HEK293 (cell line): ENCODE measurements at regions not wholly inside any gene's neighbourhood (a gene's known extent, or its start where the extent isn't known, plus 50 kb on each side); places are given as distances from the start of the nearest gene placed in this dataset.

Experiments used
- CTCF ChIA-PET: fragments of 350-600 bp; formaldehyde crosslinking; extraction: SDS; loops from one replicate; lab custom pipeline; 2021; ENCODE audit warnings: antibody characterized with exemption; lab: Yijun Ruan, JAX
- POLR2A ChIA-PET: fragments of 300-600 bp; formaldehyde crosslinking; extraction: SDS; loops from one replicate; lab custom pipeline; 2020; ENCODE audit warnings: antibody characterized with exemption, inconsistent platforms; lab: Yijun Ruan, JAX
- H3K27ac ChIP-seq: fragments of 200-500 bp; sonication (Bioruptor generic); 2 replicates; pipeline ENCODE4 v1.5.1; 2014; ENCODE audit warnings: low read depth, low read length, control low read depth, inconsistent platforms; ENCODE audit errors: extremely low read depth
- H3K36me3 ChIP-seq, 2 experiments: fragments of 200-500 bp in 1 of 2; sonication (Bioruptor generic) in 1 of 2; 1 replicate in 1 of 2; 2 replicates in 1 of 2; pipeline ENCODE4 v1.5.1; 2014 to 2017; ENCODE audit warnings: inconsistent platforms in 2 of 2, low read length in 2 of 2; ENCODE audit not compliant: control insufficient read depth in 2 of 2, insufficient read depth in 1 of 2
- H3K4me1 ChIP-seq: fragments of 200-500 bp; sonication (Bioruptor generic); 2 replicates; pipeline ENCODE4 v1.5.1; 2014; ENCODE audit warnings: mild to moderate bottlenecking, low read length, inconsistent platforms; ENCODE audit not compliant: control insufficient read depth, insufficient read depth
- H3K4me3 ChIP-seq: 2 replicates; pipeline ENCODE4 v1.5.1; 2011; ENCODE audit warnings: low read depth, mild to moderate bottlenecking, control low read depth, low read length, moderate library complexity
- H3K9me3 ChIP-seq: fragments of 200-500 bp; sonication (Bioruptor generic); 2 replicates; pipeline ENCODE4 v1.5.1; 2014; ENCODE audit warnings: low read depth, low read length, inconsistent platforms; ENCODE audit not compliant: control insufficient read depth, insufficient read depth
- HOXD13 ChIP-seq: sonication (generic); formaldehyde crosslinking; IDR thresholded peaks from 2 replicates; pipeline ENCODE4 v1.8.0; 2022; ENCODE audit warnings: missing genetic modification reagents, borderline replicate concordance
- KLF1 ChIP-seq: fragments of 450-650 bp; formaldehyde crosslinking; IDR thresholded peaks from 2 replicates; pipeline ENCODE4 v1.5.1; 2016; ENCODE audit warnings: missing biosample characterization, missing genetic modification characterization
- KLF16 ChIP-seq: fragments of 450-650 bp; formaldehyde crosslinking; IDR thresholded peaks from 2 replicates; pipeline ENCODE4 v1.5.1; 2017; ENCODE audit warnings: missing biosample characterization, missing genetic modification characterization
- SCRT2 ChIP-seq: fragments of 450-650 bp; formaldehyde crosslinking; IDR thresholded peaks from 2 replicates; pipeline ENCODE4 v1.5.1; 2016; ENCODE audit warnings: missing biosample characterization, missing genetic modification characterization
- SP2 ChIP-seq: fragments of 450-650 bp; formaldehyde crosslinking; IDR thresholded peaks from 2 replicates; pipeline ENCODE4 v1.5.1; 2016; ENCODE audit warnings: missing biosample characterization, missing genetic modification characterization
- TCF7L2 ChIP-seq: IDR thresholded peaks from 2 replicates; pipeline ENCODE4 v1.6.1; 2011; ENCODE audit warnings: low read depth, mild to moderate bottlenecking, inconsistent platforms, low read length, moderate library complexity, borderline replicate concordance
- ZBTB21 ChIP-seq: fragments of 450-650 bp; formaldehyde crosslinking; IDR thresholded peaks from 2 replicates; pipeline ENCODE4 v1.5.1; 2017; ENCODE audit warnings: missing biosample characterization, missing genetic modification characterization
- ZNF133 ChIP-seq: fragments of 450-650 bp; formaldehyde crosslinking; IDR thresholded peaks from 2 replicates; pipeline ENCODE4 v1.5.1; 2016; ENCODE audit warnings: missing biosample characterization, missing genetic modification characterization
- ZNF23 ChIP-seq: fragments of 450-650 bp; formaldehyde crosslinking; IDR thresholded peaks from 2 replicates; pipeline ENCODE4 v1.5.1; 2016; ENCODE audit warnings: missing biosample characterization, missing genetic modification characterization, borderline replicate concordance
- ZNF404 ChIP-seq: fragments of 450-650 bp; formaldehyde crosslinking; IDR thresholded peaks from 2 replicates; pipeline ENCODE4 v1.5.1; 2017; ENCODE audit warnings: missing biosample characterization, missing genetic modification characterization
- ZNF426 ChIP-seq: fragments of 450-650 bp; formaldehyde crosslinking; IDR thresholded peaks from 2 replicates; pipeline ENCODE4 v1.5.1; 2017; ENCODE audit warnings: missing biosample characterization, missing genetic modification characterization, mild to moderate bottlenecking, inconsistent platforms, moderate library complexity
- ZNF433 ChIP-seq: fragments of 450-650 bp; formaldehyde crosslinking; IDR thresholded peaks from 2 replicates; pipeline ENCODE4 v1.5.1; 2016; ENCODE audit warnings: missing biosample characterization, missing genetic modification characterization, low read depth
- ZNF514 ChIP-seq: fragments of 450-650 bp; formaldehyde crosslinking; IDR thresholded peaks from 2 replicates; pipeline ENCODE4 v1.5.1; 2016; ENCODE audit warnings: missing biosample characterization, missing genetic modification characterization
- ZNF747 ChIP-seq: fragments of 450-650 bp; formaldehyde crosslinking; IDR thresholded peaks from 2 replicates; pipeline ENCODE4 v1.5.1; 2016; ENCODE audit warnings: missing biosample characterization, missing genetic modification characterization
- TF ChIP-seq, protein P1 (sequence below): fragments of 450-650 bp; formaldehyde crosslinking; IDR thresholded peaks from 2 replicates; pipeline ENCODE4 v1.5.1; 2016; ENCODE audit warnings: missing biosample characterization, missing genetic modification characterization
- TF ChIP-seq, protein P2 (sequence below): fragments of 450-650 bp; formaldehyde crosslinking; IDR thresholded peaks from 2 replicates; pipeline ENCODE4 v1.5.1; 2016; ENCODE audit warnings: missing biosample characterization, missing genetic modification characterization
- TF ChIP-seq, protein P3 (sequence below): fragments of 450-650 bp; IDR thresholded peaks from 2 replicates; pipeline ENCODE4 v1.5.1; 2018; ENCODE audit warnings: missing biosample characterization, mild to moderate bottlenecking, missing genetic modification characterization
- TF ChIP-seq, protein P4 (sequence below): fragments of 450-650 bp; formaldehyde crosslinking; IDR thresholded peaks from 2 replicates; pipeline ENCODE4 v1.5.1; 2017; ENCODE audit warnings: missing biosample characterization, missing genetic modification characterization

DNA sequence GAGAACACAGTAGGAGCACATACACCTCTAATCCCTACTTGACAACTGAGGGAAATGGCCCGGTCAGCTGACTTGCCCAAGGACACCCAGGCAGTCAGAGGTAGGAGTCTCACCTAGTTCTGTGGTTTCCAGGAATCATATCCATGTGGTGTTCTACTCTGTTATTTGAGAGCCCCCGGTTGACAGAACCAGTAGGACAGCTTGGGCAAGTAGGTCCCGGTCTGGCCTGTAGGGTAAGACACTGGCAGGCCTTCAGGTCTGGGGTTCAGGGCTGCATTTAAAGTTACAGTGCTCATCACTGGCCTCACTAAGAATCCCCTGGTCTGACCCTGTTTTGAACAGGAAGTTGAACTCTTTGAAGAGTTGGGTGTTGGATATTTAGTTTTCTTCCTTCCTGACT, 476.1 kb downstream of the SHQ1 start:
- Histone ChIP-seq H3K27ac (no peak overlapping the region), H3K36me3 (peaks cover 0 to 6% of the 10 kb centered on the region in 2 experiments; a peak in 1 of 3 replicates), H3K9me3 (no peaks in the 10 kb centered on the region), H3K4me1 (peaks cover 3% of the 10 kb centered on the region; the same call in 1 of the 2 replicates), H3K4me3 (no peak overlapping the region)
- POLR2A ChIA-PET, result no interaction called here
- TF ChIP-seq ZNF433 (tag by site-specific recombination) (no peak), ZBTB21 (tag by site-specific recombination) (no peak), SCRT2 (tag by site-specific recombination) (no peak), ZNF514 (tag by site-specific recombination) (no peak), ZNF133 (no peak), KLF16 (no peak), ZNF404 (tag by site-specific recombination) (no peak), KLF1 (tag by site-specific recombination) (no peak), HOXD13 (CRISPR knock-in tag) (no peak), ZNF747 (tag by site-specific recombination) (no peak), ZNF426 (no peak)
- TF ChIP-seq, protein P1, sequence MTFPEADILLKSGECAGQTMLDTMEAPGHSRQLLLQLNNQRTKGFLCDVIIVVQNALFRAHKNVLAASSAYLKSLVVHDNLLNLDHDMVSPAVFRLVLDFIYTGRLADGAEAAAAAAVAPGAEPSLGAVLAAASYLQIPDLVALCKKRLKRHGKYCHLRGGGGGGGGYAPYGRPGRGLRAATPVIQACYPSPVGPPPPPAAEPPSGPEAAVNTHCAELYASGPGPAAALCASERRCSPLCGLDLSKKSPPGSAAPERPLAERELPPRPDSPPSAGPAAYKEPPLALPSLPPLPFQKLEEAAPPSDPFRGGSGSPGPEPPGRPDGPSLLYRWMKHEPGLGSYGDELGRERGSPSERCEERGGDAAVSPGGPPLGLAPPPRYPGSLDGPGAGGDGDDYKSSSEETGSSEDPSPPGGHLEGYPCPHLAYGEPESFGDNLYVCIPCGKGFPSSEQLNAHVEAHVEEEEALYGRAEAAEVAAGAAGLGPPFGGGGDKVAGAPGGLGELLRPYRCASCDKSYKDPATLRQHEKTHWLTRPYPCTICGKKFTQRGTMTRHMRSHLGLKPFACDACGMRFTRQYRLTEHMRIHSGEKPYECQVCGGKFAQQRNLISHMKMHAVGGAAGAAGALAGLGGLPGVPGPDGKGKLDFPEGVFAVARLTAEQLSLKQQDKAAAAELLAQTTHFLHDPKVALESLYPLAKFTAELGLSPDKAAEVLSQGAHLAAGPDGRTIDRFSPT (tag by site-specific recombination), result no peak
- TF ChIP-seq, protein P2, sequence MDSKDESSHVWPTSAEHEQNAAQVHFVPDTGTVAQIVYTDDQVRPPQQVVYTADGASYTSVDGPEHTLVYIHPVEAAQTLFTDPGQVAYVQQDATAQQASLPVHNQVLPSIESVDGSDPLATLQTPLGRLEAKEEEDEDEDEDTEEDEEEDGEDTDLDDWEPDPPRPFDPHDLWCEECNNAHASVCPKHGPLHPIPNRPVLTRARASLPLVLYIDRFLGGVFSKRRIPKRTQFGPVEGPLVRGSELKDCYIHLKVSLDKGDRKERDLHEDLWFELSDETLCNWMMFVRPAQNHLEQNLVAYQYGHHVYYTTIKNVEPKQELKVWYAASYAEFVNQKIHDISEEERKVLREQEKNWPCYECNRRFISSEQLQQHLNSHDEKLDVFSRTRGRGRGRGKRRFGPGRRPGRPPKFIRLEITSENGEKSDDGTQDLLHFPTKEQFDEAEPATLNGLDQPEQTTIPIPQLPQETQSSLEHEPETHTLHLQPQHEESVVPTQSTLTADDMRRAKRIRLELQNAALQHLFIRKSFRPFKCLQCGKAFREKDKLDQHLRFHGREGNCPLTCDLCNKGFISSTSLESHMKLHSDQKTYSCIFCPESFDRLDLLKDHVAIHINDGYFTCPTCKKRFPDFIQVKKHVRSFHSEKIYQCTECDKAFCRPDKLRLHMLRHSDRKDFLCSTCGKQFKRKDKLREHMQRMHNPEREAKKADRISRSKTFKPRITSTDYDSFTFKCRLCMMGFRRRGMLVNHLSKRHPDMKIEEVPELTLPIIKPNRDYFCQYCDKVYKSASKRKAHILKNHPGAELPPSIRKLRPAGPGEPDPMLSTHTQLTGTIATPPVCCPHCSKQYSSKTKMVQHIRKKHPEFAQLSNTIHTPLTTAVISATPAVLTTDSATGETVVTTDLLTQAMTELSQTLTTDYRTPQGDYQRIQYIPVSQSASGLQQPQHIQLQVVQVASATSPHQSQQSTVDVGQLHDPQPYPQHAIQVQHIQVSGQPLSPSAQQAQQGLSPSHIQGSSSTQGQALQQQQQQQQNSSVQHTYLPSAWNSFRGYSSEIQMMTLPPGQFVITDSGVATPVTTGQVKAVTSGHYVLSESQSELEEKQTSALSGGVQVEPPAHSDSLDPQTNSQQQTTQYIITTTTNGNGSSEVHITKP, result no peak
- TF ChIP-seq, protein P3, sequence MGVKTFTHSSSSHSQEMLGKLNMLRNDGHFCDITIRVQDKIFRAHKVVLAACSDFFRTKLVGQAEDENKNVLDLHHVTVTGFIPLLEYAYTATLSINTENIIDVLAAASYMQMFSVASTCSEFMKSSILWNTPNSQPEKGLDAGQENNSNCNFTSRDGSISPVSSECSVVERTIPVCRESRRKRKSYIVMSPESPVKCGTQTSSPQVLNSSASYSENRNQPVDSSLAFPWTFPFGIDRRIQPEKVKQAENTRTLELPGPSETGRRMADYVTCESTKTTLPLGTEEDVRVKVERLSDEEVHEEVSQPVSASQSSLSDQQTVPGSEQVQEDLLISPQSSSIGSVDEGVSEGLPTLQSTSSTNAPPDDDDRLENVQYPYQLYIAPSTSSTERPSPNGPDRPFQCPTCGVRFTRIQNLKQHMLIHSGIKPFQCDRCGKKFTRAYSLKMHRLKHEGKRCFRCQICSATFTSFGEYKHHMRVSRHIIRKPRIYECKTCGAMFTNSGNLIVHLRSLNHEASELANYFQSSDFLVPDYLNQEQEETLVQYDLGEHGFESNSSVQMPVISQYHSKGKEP (tag by site-specific recombination), result no peak
- CTCF ChIA-PET, result no interaction called here

DNA sequence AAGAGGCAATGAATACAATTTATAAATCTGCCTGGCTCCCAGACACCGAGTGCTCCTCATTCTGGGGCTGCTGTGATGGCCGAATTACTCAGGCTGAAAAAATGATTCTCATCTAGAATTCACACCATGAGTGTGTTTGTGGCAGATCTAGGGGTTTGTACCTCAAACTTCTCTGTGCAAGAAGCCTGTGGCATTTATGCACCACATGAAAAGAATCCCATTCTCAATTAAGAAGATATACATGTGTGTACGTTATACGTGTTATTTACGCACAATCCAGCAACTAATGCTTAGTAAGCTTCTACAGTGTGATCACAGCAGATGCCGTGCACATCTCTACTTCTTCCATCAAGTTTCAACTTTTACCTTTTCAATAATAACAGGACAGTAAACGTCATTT, 476.8 kb downstream of the SHQ1 start:
- Histone ChIP-seq H3K4me3 (no peak overlapping the region), H3K4me1 (peaks cover 3% of the 10 kb centered on the region; the same call in 1 of the 2 replicates), H3K36me3 (peaks cover 0 to 2% of the 10 kb centered on the region in 2 experiments; a peak in 1 of 3 replicates), H3K9me3 (no peaks in the 10 kb centered on the region), H3K27ac (no peak overlapping the region)
- ChIA-PET POLR2A (no interaction called here), CTCF (no interaction called here)
- no peak for TF ChIP-seq TCF7L2
- TF ChIP-seq, protein P4, sequence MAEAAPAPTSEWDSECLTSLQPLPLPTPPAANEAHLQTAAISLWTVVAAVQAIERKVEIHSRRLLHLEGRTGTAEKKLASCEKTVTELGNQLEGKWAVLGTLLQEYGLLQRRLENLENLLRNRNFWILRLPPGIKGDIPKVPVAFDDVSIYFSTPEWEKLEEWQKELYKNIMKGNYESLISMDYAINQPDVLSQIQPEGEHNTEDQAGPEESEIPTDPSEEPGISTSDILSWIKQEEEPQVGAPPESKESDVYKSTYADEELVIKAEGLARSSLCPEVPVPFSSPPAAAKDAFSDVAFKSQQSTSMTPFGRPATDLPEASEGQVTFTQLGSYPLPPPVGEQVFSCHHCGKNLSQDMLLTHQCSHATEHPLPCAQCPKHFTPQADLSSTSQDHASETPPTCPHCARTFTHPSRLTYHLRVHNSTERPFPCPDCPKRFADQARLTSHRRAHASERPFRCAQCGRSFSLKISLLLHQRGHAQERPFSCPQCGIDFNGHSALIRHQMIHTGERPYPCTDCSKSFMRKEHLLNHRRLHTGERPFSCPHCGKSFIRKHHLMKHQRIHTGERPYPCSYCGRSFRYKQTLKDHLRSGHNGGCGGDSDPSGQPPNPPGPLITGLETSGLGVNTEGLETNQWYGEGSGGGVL (tag by site-specific recombination), result no peak
- TF ChIP-seq SP2 (tag by site-specific recombination), result no peak
- TF ChIP-seq ZNF23 (tag by site-specific recombination), result no peak
